ENCODE measurements at regions not wholly inside any gene's neighbourhood (a gene's known extent, or its start where the extent isn't known, plus 50 kb on each side); places are given as distances from the start of the nearest gene placed in this dataset.
"Not testable (repeated sequence)": the region's sequence is repeated elsewhere in the genome, so short reads cannot be mapped to it uniquely, and the experiment has no call there.

- Histone ChIP-seq H3K27me3 (ENCODE audit: insufficient read depth, low read length) (no peaks in the 10 kb centered on the region), H3K4me3 (ENCODE audit: low read depth, low read length) (no peak overlapping the region), H3K36me3 (ENCODE audit: insufficient read depth, low read length) (no peaks in the 10 kb centered on the region), H3K79me2 (ENCODE audit: control insufficient read depth, insufficient read depth, low read length, unreplicated experiment) (no peaks in the 10 kb centered on the region), H2AFZ (ENCODE audit: low read length, unreplicated experiment) (no peak overlapping the region), H3K4me1 (ENCODE audit: control insufficient read depth, insufficient read depth, low read length, unreplicated experiment) (no peaks in the 10 kb centered on the region), H3K27ac (ENCODE audit: low read depth, low read length) (no peak overlapping the region)
Measured at GRCh38 chr12:58326534-58326933, 385.2 kb downstream of the ATP23 start.

- H3K36me3 ChIP-seq (ENCODE audit: insufficient read depth, low read length); H3K4me3 ChIP-seq (ENCODE audit: low read depth, low read length); H3K27me3 ChIP-seq (ENCODE audit: insufficient read depth, low read length); H2AFZ ChIP-seq (ENCODE audit: low read length, unreplicated experiment); H3K79me2 ChIP-seq (ENCODE audit: control insufficient read depth, insufficient read depth, low read length, unreplicated experiment): not testable (repeated sequence)
- peaks cover 12% of the 10 kb centered on the region for H3K4me1 ChIP-seq (ENCODE audit: control insufficient read depth, insufficient read depth, low read length, unreplicated experiment)
- H3K27ac ChIP-seq (ENCODE audit: low read depth, low read length) = peak overlapping the region; percentile 88
Measured at GRCh38 chr12:58336581-58337242, 395.3 kb downstream of the ATP23 start.

- not testable (repeated sequence) for H3K79me2 ChIP-seq (ENCODE audit: control insufficient read depth, insufficient read depth, low read length, unreplicated experiment); H2AFZ ChIP-seq (ENCODE audit: low read length, unreplicated experiment); H3K27me3 ChIP-seq (ENCODE audit: insufficient read depth, low read length); H3K36me3 ChIP-seq (ENCODE audit: insufficient read depth, low read length); H3K4me3 ChIP-seq (ENCODE audit: low read depth, low read length)
- Histone ChIP-seq H3K4me1 (ENCODE audit: control insufficient read depth, insufficient read depth, low read length, unreplicated experiment) (peaks cover 14% of the 10 kb centered on the region), H3K27ac (ENCODE audit: low read depth, low read length) (peak overlapping the region; percentile 88)
Measured at GRCh38 chr12:58337539-58337938, 396.2 kb downstream of the ATP23 start.

GRCh38 chr12:58341791-58342190 is 400.4 kb downstream of the ATP23 start:
- Histone ChIP-seq H3K27me3 (ENCODE audit: insufficient read depth, low read length) (no peaks in the 10 kb centered on the region), H3K4me3 (ENCODE audit: low read depth, low read length) (no peak overlapping the region), H3K79me2 (ENCODE audit: control insufficient read depth, insufficient read depth, low read length, unreplicated experiment) (no peaks in the 10 kb centered on the region), H3K4me1 (ENCODE audit: control insufficient read depth, insufficient read depth, low read length, unreplicated experiment) (peaks cover 16% of the 10 kb centered on the region), H3K27ac (ENCODE audit: low read depth, low read length) (no peak overlapping the region), H2AFZ (ENCODE audit: low read length, unreplicated experiment) (no peak overlapping the region), H3K36me3 (ENCODE audit: insufficient read depth, low read length) (no peaks in the 10 kb centered on the region)

GRCh38 chr12:58342736-58343135 is 401.4 kb downstream of the ATP23 start:
- no peaks in the 10 kb centered on the region for H3K27me3 ChIP-seq (ENCODE audit: insufficient read depth, low read length)
- no peaks in the 10 kb centered on the region for H3K36me3 ChIP-seq (ENCODE audit: insufficient read depth, low read length)
- H3K79me2 ChIP-seq (ENCODE audit: control insufficient read depth, insufficient read depth, low read length, unreplicated experiment) = no peaks in the 10 kb centered on the region
- H2AFZ ChIP-seq (ENCODE audit: low read length, unreplicated experiment) = no peak overlapping the region
- H3K4me3 ChIP-seq (ENCODE audit: low read depth, low read length) = no peak overlapping the region
- H3K4me1 ChIP-seq (ENCODE audit: control insufficient read depth, insufficient read depth, low read length, unreplicated experiment) = peaks cover 13% of the 10 kb centered on the region
- no peak overlapping the region for H3K27ac ChIP-seq (ENCODE audit: low read depth, low read length)

GRCh38 chr12:58346032-58346632 is 404.8 kb downstream of the ATP23 start:
- Histone ChIP-seq H3K79me2 (ENCODE audit: control insufficient read depth, insufficient read depth, low read length, unreplicated experiment) (no peaks in the 10 kb centered on the region), H3K4me3 (ENCODE audit: low read depth, low read length) (no peak overlapping the region), H3K36me3 (ENCODE audit: insufficient read depth, low read length) (0 out of 2 replicates have a peak, but pooled peaks cover 4% of the 10 kb centered on the region), H3K27ac (ENCODE audit: low read depth, low read length) (no peak overlapping the region), H3K4me1 (ENCODE audit: control insufficient read depth, insufficient read depth, low read length, unreplicated experiment) (peaks cover 12% of the 10 kb centered on the region), H2AFZ (ENCODE audit: low read length, unreplicated experiment) (no peak overlapping the region), H3K27me3 (ENCODE audit: insufficient read depth, low read length) (no peaks in the 10 kb centered on the region)

GRCh38 chr12:58347188-58347587 is 405.8 kb downstream of the ATP23 start:
- H3K4me1 ChIP-seq (ENCODE audit: control insufficient read depth, insufficient read depth, low read length, unreplicated experiment) = peaks cover 9% of the 10 kb centered on the region
- H3K27ac ChIP-seq (ENCODE audit: low read depth, low read length) = no peak overlapping the region
- no peaks in the 10 kb centered on the region for H3K27me3 ChIP-seq (ENCODE audit: insufficient read depth, low read length)
- H3K36me3 ChIP-seq (ENCODE audit: insufficient read depth, low read length) = 0 out of 2 replicates have a peak, but pooled peaks cover 4% of the 10 kb centered on the region
- no peak overlapping the region for H3K4me3 ChIP-seq (ENCODE audit: low read depth, low read length)
- no peaks in the 10 kb centered on the region for H3K79me2 ChIP-seq (ENCODE audit: control insufficient read depth, insufficient read depth, low read length, unreplicated experiment)
- peak overlapping the region; percentile 57 for H2AFZ ChIP-seq (ENCODE audit: low read length, unreplicated experiment)

GRCh38 chr12:58347691-58348090 is 406.3 kb downstream of the ATP23 start:
- Histone ChIP-seq H2AFZ (ENCODE audit: low read length, unreplicated experiment) (peak overlapping the region; percentile 57), H3K4me1 (ENCODE audit: control insufficient read depth, insufficient read depth, low read length, unreplicated experiment) (peaks cover 6% of the 10 kb centered on the region), H3K4me3 (ENCODE audit: low read depth, low read length) (no peak overlapping the region), H3K27ac (ENCODE audit: low read depth, low read length) (no peak overlapping the region), H3K27me3 (ENCODE audit: insufficient read depth, low read length) (no peaks in the 10 kb centered on the region), H3K36me3 (ENCODE audit: insufficient read depth, low read length) (0 out of 2 replicates have a peak, but pooled peaks cover 4% of the 10 kb centered on the region), H3K79me2 (ENCODE audit: control insufficient read depth, insufficient read depth, low read length, unreplicated experiment) (no peaks in the 10 kb centered on the region)

- Histone ChIP-seq H3K27me3 (ENCODE audit: insufficient read depth, low read length) (no peaks in the 10 kb centered on the region), H3K27ac (ENCODE audit: low read depth, low read length) (no peak overlapping the region), H3K4me1 (ENCODE audit: control insufficient read depth, insufficient read depth, low read length, unreplicated experiment) (peaks cover 4% of the 10 kb centered on the region), H3K4me3 (ENCODE audit: low read depth, low read length) (no peak overlapping the region), H3K36me3 (ENCODE audit: insufficient read depth, low read length) (0 out of 2 replicates have a peak, but pooled peaks cover 4% of the 10 kb centered on the region), H3K79me2 (ENCODE audit: control insufficient read depth, insufficient read depth, low read length, unreplicated experiment) (no peaks in the 10 kb centered on the region), H2AFZ (ENCODE audit: low read length, unreplicated experiment) (no peak overlapping the region)
Measured at GRCh38 chr12:58349161-58349560, 407.8 kb downstream of the ATP23 start.

GRCh38 chr12:58356794-58357193 is 415.4 kb downstream of the ATP23 start:
- no peaks in the 10 kb centered on the region for H3K36me3 ChIP-seq (ENCODE audit: insufficient read depth, low read length)
- H3K4me3 ChIP-seq (ENCODE audit: low read depth, low read length) = no peak overlapping the region
- no peaks in the 10 kb centered on the region for H3K4me1 ChIP-seq (ENCODE audit: control insufficient read depth, insufficient read depth, low read length, unreplicated experiment)
- H3K79me2 ChIP-seq (ENCODE audit: control insufficient read depth, insufficient read depth, low read length, unreplicated experiment) = no peaks in the 10 kb centered on the region
- H3K27me3 ChIP-seq (ENCODE audit: insufficient read depth, low read length) = no peaks in the 10 kb centered on the region
- no peak overlapping the region for H2AFZ ChIP-seq (ENCODE audit: low read length, unreplicated experiment)
- no peak overlapping the region for H3K27ac ChIP-seq (ENCODE audit: low read depth, low read length)

GRCh38 chr12:58357511-58357910 is 416.1 kb downstream of the ATP23 start:
- H2AFZ ChIP-seq (ENCODE audit: low read length, unreplicated experiment) = no peak overlapping the region
- H3K4me1 ChIP-seq (ENCODE audit: control insufficient read depth, insufficient read depth, low read length, unreplicated experiment) = no peaks in the 10 kb centered on the region
- no peaks in the 10 kb centered on the region for H3K36me3 ChIP-seq (ENCODE audit: insufficient read depth, low read length)
- no peaks in the 10 kb centered on the region for H3K27me3 ChIP-seq (ENCODE audit: insufficient read depth, low read length)
- H3K4me3 ChIP-seq (ENCODE audit: low read depth, low read length) = no peak overlapping the region
- no peak overlapping the region for H3K27ac ChIP-seq (ENCODE audit: low read depth, low read length)
- H3K79me2 ChIP-seq (ENCODE audit: control insufficient read depth, insufficient read depth, low read length, unreplicated experiment) = no peaks in the 10 kb centered on the region
